SK-N-SH (cell line): ENCODE measurements at regions not wholly inside any gene's neighbourhood (a gene's known extent, or its start where the extent isn't known, plus 50 kb on each side); places are given as distances from the start of the nearest gene placed in this dataset.

Experiments used
- CTCF ChIA-PET: fragments of 300-600, 350-600 bp; formaldehyde crosslinking; extraction: SDS; loops from one replicate; lab custom pipeline; 2021; lab: Yijun Ruan, JAX
- POLR2A ChIA-PET: fragments of 350-600 bp; sonication (Branson Sonifier 250); formaldehyde crosslinking; extraction: SDS; loops from one replicate; lab custom pipeline; 2020; ENCODE audit warnings: antibody characterized with exemption, inconsistent platforms; lab: Yijun Ruan, JAX
- DNase-seq: peaks from one replicate; pipeline ENCODE4 v3.0.0; 2012
- H2AFZ ChIP-seq: fragments of 200-600 bp; sonication (generic); 2 replicates; pipeline ENCODE4 v1.8.1; 2016; ENCODE audit warnings: antibody characterized with exemption, mild to moderate bottlenecking, low read depth
- H3F3A ChIP-seq: fragments of 200-600 bp; sonication (generic); replicated peaks from 2 replicates; pipeline ENCODE3; 2016; ENCODE audit warnings: antibody characterized with exemption, mild to moderate bottlenecking; ENCODE audit not compliant: insufficient read depth
- H3K27ac ChIP-seq, 2 experiments: fragments of 200-500 bp in 1 of 2; fragments of 200-600 bp in 1 of 2; sonication (Bioruptor generic) in 1 of 2; sonication (generic), shearing (Covaris generic) in 1 of 2; 2 replicates each; pipeline versions ENCODE4 v1.5.1 to v1.6.1; 2014 to 2016; ENCODE audit warnings: low read depth in 2 of 2, inconsistent platforms in 1 of 2, low read length in 1 of 2, mild to moderate bottlenecking in 1 of 2, mixed read lengths in 1 of 2
- H3K27me3 ChIP-seq: fragments of 200-600 bp; sonication (generic), shearing (Covaris generic); 2 replicates; pipeline ENCODE4 v1.6.1; 2016; ENCODE audit warnings: mixed run types; ENCODE audit not compliant: insufficient read depth
- H3K36me3 ChIP-seq, 2 experiments: fragments of 200-500 bp in 1 of 2; fragments of 200-600 bp in 1 of 2; sonication (Bioruptor generic) in 1 of 2; sonication (generic) in 1 of 2; replicated peaks in 1 of 2; 2 replicates each; pipeline versions ENCODE3 to v1.5.1; 2014 to 2016; ENCODE audit warnings: low read length in 1 of 2, mild to moderate bottlenecking in 1 of 2; ENCODE audit not compliant: insufficient read depth in 2 of 2, control insufficient read depth in 1 of 2
- H3K4me1 ChIP-seq, 2 experiments: fragments of 200-500 bp in 1 of 2; fragments of 200-600 bp in 1 of 2; sonication (Bioruptor generic) in 1 of 2; sonication (generic), shearing (Covaris generic) in 1 of 2; 2 replicates each; pipeline versions ENCODE4 v1.5.1 to v1.6.1; 2014 to 2016; ENCODE audit warnings: low read depth in 1 of 2, low read length in 1 of 2, mixed run types in 1 of 2; ENCODE audit not compliant: insufficient read depth in 2 of 2, control insufficient read depth in 1 of 2
- H3K4me2 ChIP-seq: fragments of 200-600 bp; sonication (generic), shearing (Covaris generic); 2 replicates; pipeline ENCODE4 v1.6.1; 2017; ENCODE audit warnings: mixed run types
- H3K4me3 ChIP-seq, 2 experiments: fragments of 200-500 bp in 1 of 2; fragments of 200-600 bp in 1 of 2; sonication (Bioruptor generic) in 1 of 2; sonication (generic), shearing (Covaris generic) in 1 of 2; 2 replicates each; pipeline versions ENCODE4 v1.5.1 to v1.8.1; 2014 to 2016; ENCODE audit warnings: low read depth in 2 of 2, inconsistent platforms in 1 of 2, low read length in 1 of 2, mild to moderate bottlenecking in 1 of 2, mixed read lengths in 1 of 2, moderate library complexity in 1 of 2
- H3K79me2 ChIP-seq: fragments of 200-600 bp; sonication (generic); 2 replicates; pipeline ENCODE4 v1.8.1; 2017; ENCODE audit warnings: mild to moderate bottlenecking; ENCODE audit not compliant: insufficient read depth
- H3K9ac ChIP-seq: fragments of 200-600 bp; sonication (generic); 2 replicates; pipeline ENCODE4 v1.6.1; 2017; ENCODE audit warnings: mixed run types
- H3K9me2 ChIP-seq: fragments of 200-600 bp; sonication (generic); 2 replicates; pipeline ENCODE4 v1.6.1; 2017; ENCODE audit warnings: mixed run types
- H3K9me3 ChIP-seq: fragments of 200-600 bp; sonication (generic); 2 replicates; pipeline ENCODE4 v1.6.1; 2017; ENCODE audit warnings: mixed run types, mild to moderate bottlenecking, moderate library complexity
- H4K20me1 ChIP-seq: fragments of 200-600 bp; sonication (generic); 2 replicates; pipeline ENCODE4 v1.6.1; 2017; ENCODE audit warnings: mild to moderate bottlenecking, mixed run types; ENCODE audit not compliant: insufficient read depth
- EP300 ChIP-seq, 2 experiments: IDR thresholded peaks; 2 replicates each; pipeline versions ENCODE4 v1.4.0 to v1.6.1; 2012; ENCODE audit warnings: borderline replicate concordance in 1 of 2, low read depth in 1 of 2, low read length in 1 of 2
- EZH2phosphoT487 ChIP-seq: fragments of 200-600 bp; sonication (generic); IDR thresholded peaks from 2 replicates; pipeline ENCODE4 v1.6.1; 2017; ENCODE audit warnings: low read depth, mixed run types, mild to moderate bottlenecking, antibody characterized with exemption, moderate library complexity, borderline replicate concordance
- FOSL2 ChIP-seq: IDR thresholded peaks from 2 replicates; pipeline ENCODE4 v1.4.0; 2012; ENCODE audit warnings: low read depth, mild to moderate bottlenecking, moderate library complexity, borderline replicate concordance
- GABPA ChIP-seq: IDR thresholded peaks from 2 replicates; pipeline ENCODE4 v1.4.0; 2012; ENCODE audit warnings: low read depth, mild to moderate bottlenecking
- GATA2 ChIP-seq: sonication (generic); formaldehyde crosslinking; IDR thresholded peaks from 2 replicates; pipeline ENCODE4 v1.5.0; 2020; ENCODE audit warnings: mild to moderate bottlenecking, missing genetic modification reagents
- JUND ChIP-seq: IDR thresholded peaks from 2 replicates; pipeline ENCODE4 v1.4.0; 2012
- NFIC ChIP-seq: IDR thresholded peaks from 2 replicates; pipeline ENCODE4 v1.4.0; 2012; ENCODE audit warnings: borderline replicate concordance
- NRF1 ChIP-seq: IDR thresholded peaks from 2 replicates; pipeline ENCODE4 v1.6.1; 2012; ENCODE audit warnings: low read depth, mild to moderate bottlenecking, low read length
- RAD21 ChIP-seq: IDR thresholded peaks from 2 replicates; pipeline ENCODE4 v1.6.1; 2012; ENCODE audit warnings: mild to moderate bottlenecking, low read length
- SIN3A ChIP-seq: IDR thresholded peaks from 2 replicates; pipeline ENCODE4 v1.6.1; 2012; ENCODE audit warnings: low read depth, mild to moderate bottlenecking, low read length, moderate library complexity, borderline replicate concordance
- WGBS: methylation state at CpG from one replicate; pipeline ENCODE4 v1.1.6; 2017; ENCODE audit warnings: low lambda C conversion rate; 5-methylcytosine and 5-hydroxymethylcytosine counted together
- TF ChIP-seq, protein P1 (sequence below): IDR thresholded peaks from 2 replicates; pipeline ENCODE4 v1.6.1; 2012; ENCODE audit warnings: mild to moderate bottlenecking, low read depth, low read length, moderate library complexity
- TF ChIP-seq, protein P2 (sequence below): IDR thresholded peaks from 2 replicates; pipeline ENCODE4 v1.4.0; 2012; ENCODE audit warnings: low read depth
- TF ChIP-seq, protein P3 (sequence below): fragments of 200-600 bp; sonication (generic); IDR thresholded peaks from 2 replicates; pipeline ENCODE4 v1.6.1; 2017; ENCODE audit warnings: antibody characterized with exemption, mild to moderate bottlenecking, moderate library complexity
- TF ChIP-seq, protein P4 (sequence below): IDR thresholded peaks from 2 replicates; pipeline ENCODE4 v1.4.0; 2012; ENCODE audit warnings: low read depth, borderline replicate concordance
- TF ChIP-seq, protein P5 (sequence below): IDR thresholded peaks from 2 replicates; pipeline ENCODE4; 2012
- TF ChIP-seq, protein P6 (sequence below): fragments of 150-350 bp; IDR thresholded peaks from 2 replicates; pipeline ENCODE4 v1.6.1; 2017; ENCODE audit warnings: antibody characterized with exemption, low read length, low read depth, borderline replicate concordance

DNA sequence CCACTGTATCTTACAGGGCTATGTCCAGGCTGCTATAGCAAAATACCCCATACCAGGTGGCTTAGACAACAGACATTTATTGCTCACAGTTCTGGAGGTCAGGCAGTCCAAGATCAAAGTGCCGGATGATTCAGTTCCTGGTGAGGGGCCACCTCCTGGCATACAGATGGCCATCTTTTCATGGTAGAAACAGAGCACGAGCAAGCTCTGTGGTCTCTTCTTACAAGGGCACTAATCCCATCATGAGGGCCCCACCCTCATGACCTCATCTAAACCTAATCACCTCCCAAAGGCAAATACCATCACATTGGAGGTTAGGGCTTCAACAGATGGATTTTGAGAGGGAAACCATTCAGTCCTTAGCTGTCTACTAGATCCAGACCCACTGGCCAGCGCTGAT is 117.4 kb upstream of the NECTIN1 start (continued):
- TF ChIP-seq, protein P1, sequence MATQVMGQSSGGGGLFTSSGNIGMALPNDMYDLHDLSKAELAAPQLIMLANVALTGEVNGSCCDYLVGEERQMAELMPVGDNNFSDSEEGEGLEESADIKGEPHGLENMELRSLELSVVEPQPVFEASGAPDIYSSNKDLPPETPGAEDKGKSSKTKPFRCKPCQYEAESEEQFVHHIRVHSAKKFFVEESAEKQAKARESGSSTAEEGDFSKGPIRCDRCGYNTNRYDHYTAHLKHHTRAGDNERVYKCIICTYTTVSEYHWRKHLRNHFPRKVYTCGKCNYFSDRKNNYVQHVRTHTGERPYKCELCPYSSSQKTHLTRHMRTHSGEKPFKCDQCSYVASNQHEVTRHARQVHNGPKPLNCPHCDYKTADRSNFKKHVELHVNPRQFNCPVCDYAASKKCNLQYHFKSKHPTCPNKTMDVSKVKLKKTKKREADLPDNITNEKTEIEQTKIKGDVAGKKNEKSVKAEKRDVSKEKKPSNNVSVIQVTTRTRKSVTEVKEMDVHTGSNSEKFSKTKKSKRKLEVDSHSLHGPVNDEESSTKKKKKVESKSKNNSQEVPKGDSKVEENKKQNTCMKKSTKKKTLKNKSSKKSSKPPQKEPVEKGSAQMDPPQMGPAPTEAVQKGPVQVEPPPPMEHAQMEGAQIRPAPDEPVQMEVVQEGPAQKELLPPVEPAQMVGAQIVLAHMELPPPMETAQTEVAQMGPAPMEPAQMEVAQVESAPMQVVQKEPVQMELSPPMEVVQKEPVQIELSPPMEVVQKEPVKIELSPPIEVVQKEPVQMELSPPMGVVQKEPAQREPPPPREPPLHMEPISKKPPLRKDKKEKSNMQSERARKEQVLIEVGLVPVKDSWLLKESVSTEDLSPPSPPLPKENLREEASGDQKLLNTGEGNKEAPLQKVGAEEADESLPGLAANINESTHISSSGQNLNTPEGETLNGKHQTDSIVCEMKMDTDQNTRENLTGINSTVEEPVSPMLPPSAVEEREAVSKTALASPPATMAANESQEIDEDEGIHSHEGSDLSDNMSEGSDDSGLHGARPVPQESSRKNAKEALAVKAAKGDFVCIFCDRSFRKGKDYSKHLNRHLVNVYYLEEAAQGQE: no peak
- no peak for TF ChIP-seq JUND

DNA sequence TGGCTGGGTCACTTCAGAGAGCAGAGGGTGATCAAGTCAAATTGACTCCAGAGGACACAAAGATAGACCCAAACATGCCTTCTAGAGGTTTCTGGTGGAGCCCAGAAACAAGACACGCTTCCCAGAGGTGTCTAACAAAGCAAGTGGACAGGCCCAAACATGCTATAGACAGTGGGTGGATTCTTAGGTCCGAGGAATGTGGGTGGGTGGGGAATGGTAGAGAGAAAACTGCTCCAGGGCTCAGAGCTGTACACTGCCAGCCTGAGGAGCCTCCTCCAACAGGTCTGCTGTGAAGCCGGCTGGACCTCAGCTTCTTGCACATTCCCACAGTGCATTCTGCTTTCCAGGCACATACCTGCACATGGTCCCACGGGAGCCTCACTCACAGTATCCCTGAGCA is 116.8 kb upstream of the NECTIN1 start:
- Histone ChIP-seq H3K36me3 (no peaks in the 10 kb centered on the region), H4K20me1 (no peaks in the 10 kb centered on the region), H3K27me3 (0 out of 2 replicates have a peak, but pooled peaks cover 8% of the 10 kb centered on the region), H3K9me3 (no peaks in the 10 kb centered on the region), H3F3A (no peaks in the 10 kb centered on the region), H3K4me3 (no peak overlapping the region), H2AFZ (no peak overlapping the region), H3K4me2 (no peak overlapping the region), H3K79me2 (no peaks in the 10 kb centered on the region), H3K9ac (no peak overlapping the region), H3K9me2 (no peaks in the 10 kb centered on the region), H3K27ac (no peak overlapping the region), H3K4me1 (peaks cover 0 to 27% of the 10 kb centered on the region in 2 experiments; a peak in 1 of 4 replicates)
- POLR2A ChIA-PET: no interaction called here
- no peak for TF ChIP-seq SIN3A
- CTCF ChIA-PET: no interaction called here
- WGBS: 32% methylated on average over 4 of the region's 4 CpGs
- DNase-seq: no peak

DNA sequence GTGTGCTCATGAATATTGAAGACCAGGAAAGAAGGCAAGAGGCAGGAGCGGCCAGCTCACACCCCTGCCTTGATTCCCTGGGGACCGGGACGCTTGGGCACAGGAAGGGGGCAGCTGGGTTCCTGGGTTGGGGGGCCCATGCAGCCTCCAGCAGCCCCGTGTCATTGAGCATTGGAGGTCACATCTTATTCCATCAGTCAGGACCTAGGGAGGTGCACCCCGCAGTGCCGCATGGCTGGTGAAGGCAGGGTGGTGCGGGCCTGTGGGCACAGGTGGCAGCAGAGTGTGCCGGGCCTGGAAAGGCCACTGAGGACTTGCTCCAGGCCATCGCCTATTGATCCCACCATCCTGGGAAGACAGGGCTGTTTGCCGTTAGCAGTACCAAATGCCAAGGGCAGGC is 116.3 kb upstream of the NECTIN1 start:
- Histone ChIP-seq H3K9me2 (no peaks in the 10 kb centered on the region), H3F3A (no peaks in the 10 kb centered on the region), H3K9ac (no peak overlapping the region), H2AFZ (no peak overlapping the region), H4K20me1 (no peaks in the 10 kb centered on the region), H3K4me2 (no peak overlapping the region), H3K79me2 (no peaks in the 10 kb centered on the region), H3K4me1 (peaks cover 0 to 27% of the 10 kb centered on the region in 2 experiments; a peak in 1 of 4 replicates), H3K4me3 (no peak overlapping the region), H3K9me3 (no peaks in the 10 kb centered on the region), H3K36me3 (no peaks in the 10 kb centered on the region), H3K27me3 (0 out of 2 replicates have a peak, but pooled peaks cover 8% of the 10 kb centered on the region), H3K27ac (no peak overlapping the region; a peak in 1 of 4 replicates)
- ChIA-PET POLR2A (no interaction called here), CTCF (interaction anchor here (1.2 to 2.0 kb wide), 2 partner anchors 10 to 263 kb away, joined by 3 to 6 read pairs; no protein-coding TSS in a partner anchor)
- no peak for DNase-seq
- 32% methylated on average over 2 of the region's 10 CpGs for WGBS
- TF ChIP-seq EP300 (IDR thresholded peaks at IDR 0.05; ENCODE audit: borderline replicate concordance in 1 of 2, low read depth in 1 of 2, low read length in 1 of 2) (no peak), GABPA (no peak), EZH2phosphoT487 (no peak), NRF1 (no peak), RAD21 (no peak), FOSL2 (no peak), GATA2 (CRISPR knock-in tag) (no peak), NFIC (no peak)
- TF ChIP-seq, protein P2, sequence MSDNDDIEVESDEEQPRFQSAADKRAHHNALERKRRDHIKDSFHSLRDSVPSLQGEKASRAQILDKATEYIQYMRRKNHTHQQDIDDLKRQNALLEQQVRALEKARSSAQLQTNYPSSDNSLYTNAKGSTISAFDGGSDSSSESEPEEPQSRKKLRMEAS: no peak
- TF ChIP-seq, protein P3, sequence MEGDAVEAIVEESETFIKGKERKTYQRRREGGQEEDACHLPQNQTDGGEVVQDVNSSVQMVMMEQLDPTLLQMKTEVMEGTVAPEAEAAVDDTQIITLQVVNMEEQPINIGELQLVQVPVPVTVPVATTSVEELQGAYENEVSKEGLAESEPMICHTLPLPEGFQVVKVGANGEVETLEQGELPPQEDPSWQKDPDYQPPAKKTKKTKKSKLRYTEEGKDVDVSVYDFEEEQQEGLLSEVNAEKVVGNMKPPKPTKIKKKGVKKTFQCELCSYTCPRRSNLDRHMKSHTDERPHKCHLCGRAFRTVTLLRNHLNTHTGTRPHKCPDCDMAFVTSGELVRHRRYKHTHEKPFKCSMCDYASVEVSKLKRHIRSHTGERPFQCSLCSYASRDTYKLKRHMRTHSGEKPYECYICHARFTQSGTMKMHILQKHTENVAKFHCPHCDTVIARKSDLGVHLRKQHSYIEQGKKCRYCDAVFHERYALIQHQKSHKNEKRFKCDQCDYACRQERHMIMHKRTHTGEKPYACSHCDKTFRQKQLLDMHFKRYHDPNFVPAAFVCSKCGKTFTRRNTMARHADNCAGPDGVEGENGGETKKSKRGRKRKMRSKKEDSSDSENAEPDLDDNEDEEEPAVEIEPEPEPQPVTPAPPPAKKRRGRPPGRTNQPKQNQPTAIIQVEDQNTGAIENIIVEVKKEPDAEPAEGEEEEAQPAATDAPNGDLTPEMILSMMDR: no peak
- TF ChIP-seq, protein P4, sequence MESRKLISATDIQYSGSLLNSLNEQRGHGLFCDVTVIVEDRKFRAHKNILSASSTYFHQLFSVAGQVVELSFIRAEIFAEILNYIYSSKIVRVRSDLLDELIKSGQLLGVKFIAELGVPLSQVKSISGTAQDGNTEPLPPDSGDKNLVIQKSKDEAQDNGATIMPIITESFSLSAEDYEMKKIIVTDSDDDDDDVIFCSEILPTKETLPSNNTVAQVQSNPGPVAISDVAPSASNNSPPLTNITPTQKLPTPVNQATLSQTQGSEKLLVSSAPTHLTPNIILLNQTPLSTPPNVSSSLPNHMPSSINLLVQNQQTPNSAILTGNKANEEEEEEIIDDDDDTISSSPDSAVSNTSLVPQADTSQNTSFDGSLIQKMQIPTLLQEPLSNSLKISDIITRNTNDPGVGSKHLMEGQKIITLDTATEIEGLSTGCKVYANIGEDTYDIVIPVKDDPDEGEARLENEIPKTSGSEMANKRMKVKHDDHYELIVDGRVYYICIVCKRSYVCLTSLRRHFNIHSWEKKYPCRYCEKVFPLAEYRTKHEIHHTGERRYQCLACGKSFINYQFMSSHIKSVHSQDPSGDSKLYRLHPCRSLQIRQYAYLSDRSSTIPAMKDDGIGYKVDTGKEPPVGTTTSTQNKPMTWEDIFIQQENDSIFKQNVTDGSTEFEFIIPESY: no peak
- TF ChIP-seq, protein P5, sequence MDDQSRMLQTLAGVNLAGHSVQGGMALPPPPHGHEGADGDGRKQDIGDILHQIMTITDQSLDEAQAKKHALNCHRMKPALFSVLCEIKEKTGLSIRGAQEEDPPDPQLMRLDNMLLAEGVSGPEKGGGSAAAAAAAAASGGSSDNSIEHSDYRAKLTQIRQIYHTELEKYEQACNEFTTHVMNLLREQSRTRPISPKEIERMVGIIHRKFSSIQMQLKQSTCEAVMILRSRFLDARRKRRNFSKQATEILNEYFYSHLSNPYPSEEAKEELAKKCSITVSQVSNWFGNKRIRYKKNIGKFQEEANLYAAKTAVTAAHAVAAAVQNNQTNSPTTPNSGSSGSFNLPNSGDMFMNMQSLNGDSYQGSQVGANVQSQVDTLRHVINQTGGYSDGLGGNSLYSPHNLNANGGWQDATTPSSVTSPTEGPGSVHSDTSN: no peak
- TF ChIP-seq, protein P6, sequence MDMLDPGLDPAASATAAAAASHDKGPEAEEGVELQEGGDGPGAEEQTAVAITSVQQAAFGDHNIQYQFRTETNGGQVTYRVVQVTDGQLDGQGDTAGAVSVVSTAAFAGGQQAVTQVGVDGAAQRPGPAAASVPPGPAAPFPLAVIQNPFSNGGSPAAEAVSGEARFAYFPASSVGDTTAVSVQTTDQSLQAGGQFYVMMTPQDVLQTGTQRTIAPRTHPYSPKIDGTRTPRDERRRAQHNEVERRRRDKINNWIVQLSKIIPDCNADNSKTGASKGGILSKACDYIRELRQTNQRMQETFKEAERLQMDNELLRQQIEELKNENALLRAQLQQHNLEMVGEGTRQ: no peak
